MM.1S (cell line): ENCODE measurements at regions not wholly inside any gene's neighbourhood (a gene's known extent, or its start where the extent isn't known, plus 50 kb on each side); places are given as distances from the start of the nearest gene placed in this dataset.

ENCODE experiments used
- DNase-seq: peaks from one replicate; pipeline ENCODE4 v3.0.0-alpha.2; 2015
- H2AFZ ChIP-seq: fragments of 300-600 bp; sonication (generic); 2 replicates; pipeline ENCODE4 v1.6.0; 2016; ENCODE audit warnings: antibody characterized with exemption, low read length
- H3F3A ChIP-seq: fragments of 300-600 bp; sonication (generic); 2 replicates; pipeline ENCODE4 v1.6.1; 2016; ENCODE audit warnings: mild to moderate bottlenecking, antibody characterized with exemption, low read length, moderate library complexity, mixed read lengths; ENCODE audit not compliant: insufficient read depth
- H3K27ac ChIP-seq: fragments of 300-600 bp; sonication (generic); 2 replicates; pipeline ENCODE4 v1.5.1; 2016; ENCODE audit warnings: mild to moderate bottlenecking, low read length
- H3K27me3 ChIP-seq: fragments of 300-600 bp; sonication (generic); replicated peaks from 2 replicates; pipeline ENCODE4 v1.6.0; 2016; ENCODE audit warnings: low read length; ENCODE audit not compliant: insufficient read depth
- H3K36me3 ChIP-seq: fragments of 300-600 bp; sonication (generic); replicated peaks from 2 replicates; pipeline ENCODE4 v1.6.1; 2016; ENCODE audit warnings: mild to moderate bottlenecking, low read length, mixed read lengths; ENCODE audit not compliant: insufficient read depth
- H3K4me1 ChIP-seq: fragments of 300-600 bp; sonication (generic); 2 replicates; pipeline ENCODE4 v1.6.1; 2016; ENCODE audit warnings: low read length, mixed read lengths
- H3K4me2 ChIP-seq: fragments of 300-600 bp; sonication (generic); 2 replicates; pipeline ENCODE4 v1.6.0; 2016; ENCODE audit warnings: low read depth, low read length
- H3K4me3 ChIP-seq: fragments of 300-600 bp; sonication (generic); 2 replicates; pipeline ENCODE4 v1.5.1; 2016; ENCODE audit warnings: low read length, mixed read lengths
- H3K79me2 ChIP-seq: fragments of 300-600 bp; sonication (generic); 2 replicates; pipeline ENCODE4 v1.6.1; 2016; ENCODE audit warnings: mixed run types, low read length, mixed read lengths
- H3K9ac ChIP-seq: fragments of 300-600 bp; sonication (generic); 2 replicates; pipeline ENCODE4 v1.6.1; 2016; ENCODE audit warnings: low read length, mixed read lengths
- H3K9me2 ChIP-seq: fragments of 300-600 bp; sonication (generic); replicated peaks from 2 replicates; pipeline ENCODE4 v1.6.1; 2016; ENCODE audit warnings: mild to moderate bottlenecking, low read length, mixed read lengths; ENCODE audit not compliant: insufficient read depth
- H3K9me3 ChIP-seq: fragments of 300-600 bp; sonication (generic); replicated peaks from 2 replicates; pipeline ENCODE4 v1.6.1; 2016; ENCODE audit warnings: mild to moderate bottlenecking, low read length, mixed read lengths; ENCODE audit not compliant: insufficient read depth
- H4K20me1 ChIP-seq: fragments of 300-600 bp; sonication (generic); 2 replicates; pipeline ENCODE4 v1.6.1; 2016; ENCODE audit warnings: mild to moderate bottlenecking, low read length, moderate library complexity, mixed read lengths; ENCODE audit not compliant: insufficient read depth
- CTCF ChIP-seq: fragments of 300-600 bp; sonication (generic); IDR thresholded peaks from 2 replicates; pipeline ENCODE4 v1.5.1; 2016; ENCODE audit warnings: antibody characterized with exemption, low read length, mixed read lengths
- EZH2 ChIP-seq: fragments of 300-600 bp; sonication (generic); optimal IDR thresholded peaks from 2 replicates; pipeline ENCODE3; 2017; ENCODE audit warnings: low read depth, mild to moderate bottlenecking, antibody characterized with exemption, low read length, mixed read lengths
- EZH2phosphoT487 ChIP-seq: fragments of 300-600 bp; sonication (generic); IDR thresholded peaks from 2 replicates; pipeline ENCODE4 v1.6.1; 2018; ENCODE audit warnings: antibody characterized with exemption, low read length

GRCh38 chr18:53883771-53884170 lies 340.7 kb downstream of the MBD2 start:
- no peak overlapping the region for H3K4me2 ChIP-seq
- no peaks in the 10 kb centered on the region for H4K20me1 ChIP-seq
- H3F3A ChIP-seq = no peaks in the 10 kb centered on the region
- no peaks in the 10 kb centered on the region for H3K9me2 ChIP-seq
- no peaks in the 10 kb centered on the region for H3K27me3 ChIP-seq
- no peaks in the 10 kb centered on the region for H3K9me3 ChIP-seq
- no peak for DNase-seq
- H3K9ac ChIP-seq = no peak overlapping the region
- no peak overlapping the region for H2AFZ ChIP-seq
- no peak overlapping the region for H3K4me3 ChIP-seq
- TF ChIP-seq EZH2 = no peak
- no peak for TF ChIP-seq CTCF
- no peak for TF ChIP-seq EZH2phosphoT487
- H3K27ac ChIP-seq = no peak overlapping the region
- H3K79me2 ChIP-seq = no peaks in the 10 kb centered on the region
- H3K4me1 ChIP-seq = no peaks in the 10 kb centered on the region
- no peaks in the 10 kb centered on the region for H3K36me3 ChIP-seq

- H4K20me1 ChIP-seq = no peaks in the 10 kb centered on the region
- H3K79me2 ChIP-seq = no peaks in the 10 kb centered on the region
- H3F3A ChIP-seq = no peaks in the 10 kb centered on the region
- no peak overlapping the region for H3K9ac ChIP-seq
- H3K27me3 ChIP-seq = no peaks in the 10 kb centered on the region
- no peaks in the 10 kb centered on the region for H3K36me3 ChIP-seq
- TF ChIP-seq EZH2 = no peak
- H3K9me3 ChIP-seq = no peaks in the 10 kb centered on the region
- no peak overlapping the region for H3K27ac ChIP-seq
- H3K4me3 ChIP-seq = no peak overlapping the region
- H2AFZ ChIP-seq = no peak overlapping the region
- DNase-seq = no peak
- no peaks in the 10 kb centered on the region for H3K4me1 ChIP-seq
- no peaks in the 10 kb centered on the region for H3K9me2 ChIP-seq
- H3K4me2 ChIP-seq = no peak overlapping the region
Measured at GRCh38 chr18:53874103-53874502, 350.4 kb downstream of the MBD2 start.

- Histone ChIP-seq H3F3A (no peaks in the 10 kb centered on the region), H3K79me2 (no peaks in the 10 kb centered on the region), H3K27me3 (no peaks in the 10 kb centered on the region), H3K36me3 (no peaks in the 10 kb centered on the region), H3K9me2 (no peaks in the 10 kb centered on the region), H3K4me3 (no peak overlapping the region), H3K4me1 (no peaks in the 10 kb centered on the region), H4K20me1 (no peaks in the 10 kb centered on the region), H3K9me3 (no peaks in the 10 kb centered on the region), H3K9ac (no peak overlapping the region), H3K4me2 (no peak overlapping the region), H2AFZ (no peak overlapping the region), H3K27ac (no peak overlapping the region)
- DNase-seq = no peak
- TF ChIP-seq CTCF (no peak), EZH2phosphoT487 (no peak), EZH2 (no peak)
Measured at GRCh38 chr18:53864770-53865169, 359.7 kb downstream of the MBD2 start.

- no peak overlapping the region for H2AFZ ChIP-seq
- no peak overlapping the region for H3K4me2 ChIP-seq
- H3K79me2 ChIP-seq = no peaks in the 10 kb centered on the region
- H3K4me1 ChIP-seq = no peaks in the 10 kb centered on the region
- no peaks in the 10 kb centered on the region for H3K36me3 ChIP-seq
- no peaks in the 10 kb centered on the region for H3F3A ChIP-seq
- no peaks in the 10 kb centered on the region for H3K9me2 ChIP-seq
- no peak overlapping the region for H3K4me3 ChIP-seq
- no peaks in the 10 kb centered on the region for H3K27me3 ChIP-seq
- TF ChIP-seq CTCF (no peak), EZH2 (no peak), EZH2phosphoT487 (no peak)
- no peak overlapping the region for H3K9ac ChIP-seq
- no peaks in the 10 kb centered on the region for H3K9me3 ChIP-seq
- H3K27ac ChIP-seq = no peak overlapping the region
- no peaks in the 10 kb centered on the region for H4K20me1 ChIP-seq
- no peak for DNase-seq
Measured at GRCh38 chr18:53862921-53863320, 361.5 kb downstream of the MBD2 start.
